Hepatocyte (in vitro differentiated cells): ENCODE measurements at regions not wholly inside any gene's neighbourhood (a gene's known extent, or its start where the extent isn't known, plus 50 kb on each side); places are given as distances from the start of the nearest gene placed in this dataset.
"Not testable (repeated sequence)": the region's sequence is repeated elsewhere in the genome, so short reads cannot be mapped to it uniquely, and the experiment has no call there.

ENCODE experiments used
- DNase-seq: peaks from one replicate; pipeline ENCODE4 v3.0.0-alpha.2; 2016; ENCODE audit warnings: low spot score
- H2AFZ ChIP-seq: fragments of 200-600 bp; sonication (generic); 2 replicates; pipeline ENCODE4 v1.6.0; 2016; ENCODE audit warnings: antibody characterized with exemption, mild to moderate bottlenecking
- H3K27ac ChIP-seq: fragments of 200-600 bp; sonication (generic); 2 replicates; pipeline ENCODE4 v1.5.1; 2016; ENCODE audit warnings: mild to moderate bottlenecking
- H3K27me3 ChIP-seq: fragments of 200-600 bp; sonication (generic); 2 replicates; pipeline ENCODE4 v1.6.1; 2016
- H3K36me3 ChIP-seq: fragments of 200-600 bp; sonication (generic); replicated peaks from 2 replicates; pipeline ENCODE4 v1.5.1; 2016; ENCODE audit warnings: low read depth; ENCODE audit not compliant: insufficient read depth
- H3K4me1 ChIP-seq: fragments of 200-600 bp; sonication (generic); 2 replicates; pipeline ENCODE4 v1.5.1; 2016; ENCODE audit warnings: mild to moderate bottlenecking, moderate library complexity; ENCODE audit not compliant: insufficient read depth
- H3K4me2 ChIP-seq: fragments of 200-600 bp; sonication (generic); 2 replicates; pipeline ENCODE4 v1.6.0; 2016
- H3K4me3 ChIP-seq: fragments of 200-600 bp; sonication (generic); 2 replicates; pipeline ENCODE4 v1.5.1; 2016; ENCODE audit warnings: mild to moderate bottlenecking
- H3K79me2 ChIP-seq: fragments of 200-600 bp; sonication (generic); 2 replicates; pipeline ENCODE4 v1.6.0; 2017; ENCODE audit warnings: mild to moderate bottlenecking
- H3K9me2 ChIP-seq: fragments of 200-600 bp; sonication (generic); replicated peaks from 2 replicates; pipeline ENCODE4 v1.6.0; 2017; ENCODE audit warnings: mild to moderate bottlenecking; ENCODE audit not compliant: insufficient read depth
- H3K9me3 ChIP-seq: fragments of 200-600 bp; sonication (generic); 2 replicates; pipeline ENCODE4 v1.5.1; 2016; ENCODE audit warnings: low read depth, mild to moderate bottlenecking
- H4K20me1 ChIP-seq: fragments of 200-600 bp; sonication (generic); 2 replicates; pipeline ENCODE4 v1.6.0; 2016; ENCODE audit warnings: mild to moderate bottlenecking; ENCODE audit not compliant: insufficient read depth, poor library complexity, severe bottlenecking
- CTCF ChIP-seq: fragments of 200-600 bp; sonication (generic); IDR thresholded peaks from 2 replicates; pipeline ENCODE4 v1.5.1; 2016; ENCODE audit warnings: antibody characterized with exemption, mild to moderate bottlenecking; ENCODE audit not compliant: poor library complexity
- EZH2 ChIP-seq: fragments of 200-600 bp; sonication (generic); IDR thresholded peaks from 2 replicates; pipeline ENCODE4 v1.6.1; 2016; ENCODE audit warnings: antibody characterized with exemption, mild to moderate bottlenecking, borderline replicate concordance
- EZH2phosphoT487 ChIP-seq: fragments of 200-600 bp; sonication (generic); IDR thresholded peaks from one replicate; pipeline ENCODE4 v1.6.1; 2018; ENCODE audit warnings: antibody characterized with exemption, mild to moderate bottlenecking, low read depth, moderate library complexity; ENCODE audit not compliant: unreplicated experiment, severe bottlenecking
- WGBS: methylation state at CpG from one replicate; pipeline ENCODE4 v1.1.6; 2016; ENCODE audit warnings: low lambda C conversion rate; ENCODE audit errors: missing lambda C conversion rate; 5-methylcytosine and 5-hydroxymethylcytosine counted together

- no peaks in the 10 kb centered on the region for H4K20me1 ChIP-seq
- TF ChIP-seq EZH2phosphoT487 (no peak), CTCF (no peak), EZH2 (no peak)
- no peak overlapping the region for H3K27ac ChIP-seq
- 88% methylated on average over 1 of the region's 1 CpG for WGBS
- H3K9me2 ChIP-seq, result no peaks in the 10 kb centered on the region
- H3K4me3 ChIP-seq, result no peak overlapping the region
- no peak for DNase-seq
- H3K4me2 ChIP-seq, result no peak overlapping the region
- no peak overlapping the region for H2AFZ ChIP-seq
- no peaks in the 10 kb centered on the region for H3K9me3 ChIP-seq
- no peaks in the 10 kb centered on the region for H3K27me3 ChIP-seq
- H3K36me3 ChIP-seq, result no peaks in the 10 kb centered on the region
- H3K4me1 ChIP-seq, result no peaks in the 10 kb centered on the region
- no peaks in the 10 kb centered on the region for H3K79me2 ChIP-seq
Observed at GRCh38 chr6:144497650-144498049, 212.5 kb downstream of the UTRN start.

DNA sequence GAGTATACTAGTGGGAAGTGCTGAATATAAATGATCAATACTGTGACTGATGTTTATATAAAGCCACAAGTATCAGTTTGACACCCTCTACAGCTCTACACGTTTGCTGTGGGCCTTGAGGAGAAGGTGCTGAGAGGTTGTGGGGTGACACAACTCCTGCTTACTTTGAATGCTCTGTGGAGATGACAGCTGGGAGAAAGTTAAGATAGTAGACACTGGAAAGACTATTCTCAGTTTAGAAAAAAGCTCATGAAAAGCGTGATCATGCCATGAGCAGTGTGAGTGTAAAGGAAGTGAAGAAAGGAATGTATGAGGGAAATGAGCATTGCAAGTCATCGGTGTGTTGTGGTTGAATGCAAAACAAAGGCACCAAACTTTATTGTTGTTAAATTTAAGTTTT is 215.8 kb downstream of the UTRN start:
- H3K9me3 ChIP-seq, result peaks cover 13% of the 10 kb centered on the region
- TF ChIP-seq CTCF (no peak), EZH2phosphoT487 (no peak), EZH2 (no peak)
- H3K4me2 ChIP-seq, result no peak overlapping the region
- no peak for DNase-seq
- H3K4me1 ChIP-seq, result no peaks in the 10 kb centered on the region
- H3K4me3 ChIP-seq, result no peak overlapping the region
- no peaks in the 10 kb centered on the region for H4K20me1 ChIP-seq
- WGBS, result 83% methylated on average over 3 of the region's 3 CpGs
- H3K9me2 ChIP-seq, result no peaks in the 10 kb centered on the region
- H3K36me3 ChIP-seq, result no peaks in the 10 kb centered on the region
- H3K27me3 ChIP-seq, result no peaks in the 10 kb centered on the region
- no peak overlapping the region for H3K27ac ChIP-seq
- H2AFZ ChIP-seq, result no peak overlapping the region
- H3K79me2 ChIP-seq, result no peaks in the 10 kb centered on the region

GRCh38 chr6:144505214-144505613 is 220.1 kb downstream of the UTRN start:
- H3K27ac ChIP-seq, H3K36me3 ChIP-seq, DNase-seq, H4K20me1 ChIP-seq, H3K4me3 ChIP-seq, H3K79me2 ChIP-seq, H3K9me2 ChIP-seq, H3K27me3 ChIP-seq, H3K4me2 ChIP-seq, H2AFZ ChIP-seq, H3K4me1 ChIP-seq: not testable (repeated sequence)
- H3K9me3 ChIP-seq, result peaks cover 13% of the 10 kb centered on the region
- WGBS, result 97% methylated on average over 4 of the region's 4 CpGs

DNA sequence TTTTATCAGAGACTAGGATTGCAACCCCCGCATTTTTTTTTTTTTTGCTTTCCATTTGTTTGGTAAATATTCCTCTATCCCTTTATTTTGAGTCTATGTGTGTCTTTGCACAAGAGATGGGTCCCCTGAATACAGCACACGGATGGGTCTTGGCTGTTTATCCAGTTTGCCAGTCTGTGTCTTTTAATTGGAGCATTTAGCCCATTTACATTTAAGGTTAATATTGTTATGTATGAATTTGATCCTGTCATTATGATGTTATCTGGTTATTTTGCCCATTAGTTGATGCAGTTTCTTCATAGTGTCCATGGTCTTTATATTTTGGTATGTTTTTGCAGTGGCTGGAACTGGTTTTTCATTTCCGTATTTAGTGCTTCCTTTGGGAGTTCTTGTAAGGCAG is 220.9 kb downstream of the UTRN start:
- H3K4me3 ChIP-seq, H4K20me1 ChIP-seq, DNase-seq, H3K4me2 ChIP-seq, H3K79me2 ChIP-seq, H2AFZ ChIP-seq, H3K27ac ChIP-seq, H3K36me3 ChIP-seq, H3K27me3 ChIP-seq, H3K9me2 ChIP-seq, H3K4me1 ChIP-seq: not testable (repeated sequence)
- peaks cover 13% of the 10 kb centered on the region for H3K9me3 ChIP-seq
- 81% methylated on average over 3 of the region's 3 CpGs for WGBS

DNA sequence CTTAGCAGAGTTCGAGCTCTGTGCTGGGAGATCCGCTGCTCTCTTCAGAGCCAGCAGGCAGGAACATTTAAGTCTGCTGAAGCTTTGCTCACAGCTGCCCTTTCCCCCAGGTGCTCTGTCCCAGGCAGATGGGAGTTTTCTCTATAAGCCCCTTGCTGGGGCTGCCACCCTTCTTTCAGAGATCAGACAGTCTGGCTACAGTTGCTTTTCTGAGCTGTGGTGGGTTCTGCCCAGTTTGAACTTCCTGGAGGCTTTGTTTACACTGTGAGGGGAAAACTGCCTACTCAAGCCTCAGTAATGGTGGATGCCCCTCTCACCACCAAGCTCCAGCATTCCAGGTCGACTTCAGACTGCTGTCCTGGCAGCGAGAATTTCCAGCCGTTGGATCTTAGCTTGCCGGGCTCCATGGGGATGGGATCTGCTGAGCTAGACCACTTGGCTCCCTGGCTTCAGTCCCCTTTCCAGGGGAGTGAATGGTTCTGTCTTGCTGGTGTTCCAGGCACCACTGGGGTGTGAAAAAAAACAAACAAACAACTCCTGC is 222.7 kb downstream of the UTRN start:
- H3K4me3 ChIP-seq, DNase-seq, H3K36me3 ChIP-seq, H3K79me2 ChIP-seq, H3K4me1 ChIP-seq, H3K27ac ChIP-seq, H3K9me2 ChIP-seq, H3K27me3 ChIP-seq, H3K4me2 ChIP-seq, H2AFZ ChIP-seq, H4K20me1 ChIP-seq: not testable (repeated sequence)
- peaks cover 13% of the 10 kb centered on the region for H3K9me3 ChIP-seq
- WGBS, result 92% methylated on average over 6 of the region's 6 CpGs
